OCI-LY7 (cell line): ENCODE measurements at regions not wholly inside any gene's neighbourhood (a gene's known extent, or its start where the extent isn't known, plus 50 kb on each side); places are given as distances from the start of the nearest gene placed in this dataset.

Experiments
- BruUV-seq: library from RNA; stranded (reverse); fragments of 400-500 nt; replicated peaks from 2 replicates; lab custom pipeline; 2021; lab: Mats Ljungman, UMichigan
- CTCF ChIA-PET: fragments of 300-600 bp; sonication (Branson Sonifier 250); formaldehyde crosslinking; loops from one replicate; lab custom pipeline; 2022; ENCODE audit warnings: antibody characterized with exemption; ENCODE audit not compliant: unreplicated experiment; lab: Charles Lee
- POLR2A ChIA-PET: fragments of 300-600 bp; sonication (Branson Sonifier 250); formaldehyde crosslinking; loops from one replicate; lab custom pipeline; 2022; ENCODE audit warnings: antibody characterized with exemption; lab: Charles Lee
- DNase-seq: peaks from one replicate; pipeline ENCODE4 v3.0.0-alpha.2; 2015; ENCODE audit warnings: low spot score
- H2AFZ ChIP-seq: fragments of 200-600 bp; sonication (generic), shearing (Covaris generic); 2 replicates; pipeline ENCODE4 v1.6.1; 2014; ENCODE audit warnings: mild to moderate bottlenecking, antibody characterized with exemption, low read length, moderate library complexity
- H3K27ac ChIP-seq: fragments of 200-600 bp; sonication (generic); 2 replicates; pipeline ENCODE4 v1.5.1; 2014; ENCODE audit warnings: mixed run types, low read depth, mild to moderate bottlenecking, moderate library complexity, low read length, inconsistent platforms; ENCODE audit not compliant: poor library complexity, severe bottlenecking
- H3K36me3 ChIP-seq: fragments of 200-600 bp; sonication (generic); 2 replicates; pipeline ENCODE4 v1.6.1; 2014; ENCODE audit warnings: mild to moderate bottlenecking, antibody characterized with exemption, low read length, moderate library complexity, mixed read lengths; ENCODE audit not compliant: insufficient read depth
- H3K4me1 ChIP-seq: fragments of 200-600 bp; sonication (generic); 2 replicates; pipeline ENCODE4 v1.5.1; 2014; ENCODE audit warnings: mild to moderate bottlenecking, low read length; ENCODE audit not compliant: insufficient read depth, poor library complexity, severe bottlenecking
- H3K4me2 ChIP-seq: fragments of 200-600 bp; sonication (generic); 2 replicates; pipeline ENCODE4 v1.6.1; 2014; ENCODE audit warnings: mild to moderate bottlenecking, low read length
- H3K4me3 ChIP-seq: fragments of 200-600 bp; sonication (generic); 2 replicates; pipeline ENCODE4 v1.5.1; 2014; ENCODE audit warnings: mild to moderate bottlenecking, low read depth, low read length; ENCODE audit not compliant: poor library complexity, severe bottlenecking
- H3K79me2 ChIP-seq: fragments of 200-600 bp; sonication (generic); 2 replicates; pipeline ENCODE4 v1.6.1; 2016; ENCODE audit warnings: low read depth, mild to moderate bottlenecking, low read length, moderate library complexity, mixed read lengths; ENCODE audit not compliant: insufficient read depth
- H3K9me2 ChIP-seq: fragments of 200-600 bp; sonication (generic); 2 replicates; pipeline ENCODE4 v1.6.1; 2016; ENCODE audit warnings: mild to moderate bottlenecking, low read length, mixed read lengths; ENCODE audit not compliant: insufficient read depth
- H3K9me3 ChIP-seq: fragments of 200-600 bp; sonication (generic); 2 replicates; pipeline ENCODE4 v1.6.1; 2014; ENCODE audit warnings: mild to moderate bottlenecking, mixed run types, low read length, mixed read lengths
- H4K20me1 ChIP-seq: fragments of 200-600 bp; sonication (generic); 2 replicates; pipeline ENCODE4 v1.6.1; 2014; ENCODE audit warnings: mild to moderate bottlenecking, antibody characterized with exemption, low read length, moderate library complexity, mixed read lengths; ENCODE audit not compliant: insufficient read depth
- CTCF ChIP-seq: fragments of 200-600 bp; sonication (generic); conservative IDR thresholded peaks from 2 replicates; pipeline ENCODE4 v1.5.1; 2014; ENCODE audit warnings: mild to moderate bottlenecking, antibody characterized with exemption, low read length, moderate library complexity, mixed read lengths
- EZH2phosphoT487 ChIP-seq: fragments of 200-600 bp; sonication (generic); IDR thresholded peaks from 2 replicates; pipeline ENCODE4 v1.6.1; 2018; ENCODE audit warnings: low read depth, borderline replicate concordance, mild to moderate bottlenecking, mixed run types, antibody characterized with exemption, low read length, moderate library complexity, mixed read lengths
- intact Hi-C: fragments of 100-400 bp; cut with micrococcal nuclease; formaldehyde crosslinking; loops from one replicate; pipeline ENCODE4 v1.10.0; 2022; ENCODE audit not compliant: unreplicated experiment

GRCh38 chr2:52703004-52703403 lies 1064.6 kb upstream of the CHAC2 start:
- Histone ChIP-seq H3K4me2 (no peak overlapping the region), H3K4me1 (no peaks in the 10 kb centered on the region), H3K4me3 (no peak overlapping the region), H3K27ac (no peak overlapping the region), H3K36me3 (no peaks in the 10 kb centered on the region), H3K79me2 (no peaks in the 10 kb centered on the region), H2AFZ (no peak overlapping the region), H3K9me2 (no peaks in the 10 kb centered on the region), H4K20me1 (no peaks in the 10 kb centered on the region), H3K9me3 (no peaks in the 10 kb centered on the region)
- no TSS peak for BruUV-seq
- ChIA-PET CTCF (no interaction called here), POLR2A (interaction anchor here (0.6 to 1.2 kb wide), 2 partner anchors 9 to 1078 kb away, joined by 4 read pairs; no protein-coding TSS in a partner anchor)
- intact Hi-C loops, result no loop called here
- no peak for DNase-seq
- no peak for TF ChIP-seq EZH2phosphoT487
- no peak for TF ChIP-seq CTCF

GRCh38 chr2:52698408-52698807 lies 1069.2 kb upstream of the CHAC2 start:
- H3K79me2 ChIP-seq, result no peaks in the 10 kb centered on the region
- H3K4me2 ChIP-seq, result no peak overlapping the region
- DNase-seq, result no peak
- intact Hi-C loops, result no loop called here
- no peaks in the 10 kb centered on the region for H3K9me3 ChIP-seq
- TF ChIP-seq CTCF (no peak), EZH2phosphoT487 (no peak)
- no peak overlapping the region for H3K4me3 ChIP-seq
- no peak overlapping the region for H3K27ac ChIP-seq
- no peaks in the 10 kb centered on the region for H3K36me3 ChIP-seq
- POLR2A ChIA-PET, result interaction anchor here (0.7 kb wide), 1 partner anchor 31 kb away, joined by 3 read pairs; no protein-coding TSS in a partner anchor
- no peaks in the 10 kb centered on the region for H3K4me1 ChIP-seq
- H4K20me1 ChIP-seq, result no peaks in the 10 kb centered on the region
- CTCF ChIA-PET, result no interaction called here
- no peaks in the 10 kb centered on the region for H3K9me2 ChIP-seq
- H2AFZ ChIP-seq, result no peak overlapping the region
- no TSS peak for BruUV-seq

- H3K9me3 ChIP-seq, result no peaks in the 10 kb centered on the region
- no peak for TF ChIP-seq EZH2phosphoT487
- TF ChIP-seq CTCF, result no peak
- no peaks in the 10 kb centered on the region for H3K36me3 ChIP-seq
- POLR2A ChIA-PET, result no interaction called here
- no peak overlapping the region for H3K27ac ChIP-seq
- no peaks in the 10 kb centered on the region for H3K79me2 ChIP-seq
- no peaks in the 10 kb centered on the region for H3K4me1 ChIP-seq
- H3K4me2 ChIP-seq, result no peak overlapping the region
- intact Hi-C loops, result no loop called here
- no peaks in the 10 kb centered on the region for H3K9me2 ChIP-seq
- H2AFZ ChIP-seq, result no peak overlapping the region
- DNase-seq, result no peak
- H3K4me3 ChIP-seq, result no peak overlapping the region
- no peaks in the 10 kb centered on the region for H4K20me1 ChIP-seq
- CTCF ChIA-PET, result no interaction called here
- no TSS peak for BruUV-seq
These were observed 1069.9 kb upstream of the CHAC2 start for GRCh38 chr2:52697690-52698089.
